Peyer's patch (tissue), 4 donors: ENCODE measurements at regions not wholly inside any gene's neighbourhood (a gene's known extent, or its start where the extent isn't known, plus 50 kb on each side); places are given as distances from the start of the nearest gene placed in this dataset.

ENCODE experiments used
- DNase-seq, 3 donors: peaks; one replicate each; pipeline ENCODE4 v3.0.0-alpha.2; 2017 to 2019
- H3K27ac ChIP-seq, 4 donors: fragments of 200-600 bp; sonication (generic); one replicate each; pipeline ENCODE4 v1.5.1; 2016 to 2019
- H3K27me3 ChIP-seq, 2 donors: fragments of 200-600 bp; sonication (generic); one replicate each; pipeline ENCODE4 v1.5.1; 2019
- H3K36me3 ChIP-seq, 3 donors: fragments of 200-600 bp; sonication (generic); one replicate each; pipeline ENCODE4 v1.5.1; 2016 to 2019
- H3K4me1 ChIP-seq, 4 donors: fragments of 200-600 bp; sonication (generic); one replicate each; pipeline ENCODE4 v1.5.1; 2016 to 2019
- H3K4me3 ChIP-seq, 4 donors: fragments of 200-600 bp; sonication (generic); 1 replicate in 3 of 4; 2 replicates in 1 of 4; pipeline ENCODE4 v1.5.1; 2016 to 2019; ENCODE audit warnings: mild to moderate bottlenecking in 1 of 4
- H3K9me3 ChIP-seq, 4 donors: fragments of 200-600 bp; sonication (generic); one replicate each; pipeline ENCODE4 v1.5.1; 2016 to 2019; ENCODE audit warnings: mild to moderate bottlenecking in 1 of 4
- POLR2A ChIP-seq, 2 donors: fragments of 450-650 bp; IDR thresholded peaks; one replicate each; pipeline ENCODE4 v1.5.1; 2017; ENCODE audit warnings: antibody characterized with exemption in 2 of 2, mild to moderate bottlenecking in 2 of 2, moderate library complexity in 2 of 2
- TF ChIP-seq, protein P1 (sequence below), 6 experiments: fragments of 450-650 bp in 4 of 6; fragments of 200-600 bp in 2 of 6; sonication (generic) in 1 of 6; IDR thresholded peaks; one replicate each; pipeline ENCODE4 v1.5.1; 2017 to 2019; ENCODE audit warnings: antibody characterized with exemption in 6 of 6, mild to moderate bottlenecking in 3 of 6, moderate library complexity in 1 of 6

DNA sequence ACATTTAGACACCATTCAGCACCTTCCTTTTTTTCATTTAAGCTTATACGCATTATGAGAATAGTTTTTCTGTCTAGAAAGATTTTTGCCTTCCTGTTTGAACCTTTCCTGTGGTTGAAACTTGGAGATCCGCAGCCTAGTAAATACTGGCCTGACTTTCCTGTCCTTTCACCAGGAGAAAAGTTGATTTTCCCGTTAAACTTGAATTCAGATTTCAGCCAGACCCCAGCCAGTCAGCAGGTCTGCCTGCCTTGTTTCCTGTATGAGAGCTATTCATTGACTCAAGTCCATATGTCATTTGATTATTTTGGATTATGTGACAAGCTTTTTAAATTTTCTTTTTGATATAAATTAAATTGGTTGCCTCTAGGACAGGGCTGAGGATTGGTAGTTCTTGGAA, 71.5 kb downstream of the EVX1 start:
- TF ChIP-seq, protein P1, sequence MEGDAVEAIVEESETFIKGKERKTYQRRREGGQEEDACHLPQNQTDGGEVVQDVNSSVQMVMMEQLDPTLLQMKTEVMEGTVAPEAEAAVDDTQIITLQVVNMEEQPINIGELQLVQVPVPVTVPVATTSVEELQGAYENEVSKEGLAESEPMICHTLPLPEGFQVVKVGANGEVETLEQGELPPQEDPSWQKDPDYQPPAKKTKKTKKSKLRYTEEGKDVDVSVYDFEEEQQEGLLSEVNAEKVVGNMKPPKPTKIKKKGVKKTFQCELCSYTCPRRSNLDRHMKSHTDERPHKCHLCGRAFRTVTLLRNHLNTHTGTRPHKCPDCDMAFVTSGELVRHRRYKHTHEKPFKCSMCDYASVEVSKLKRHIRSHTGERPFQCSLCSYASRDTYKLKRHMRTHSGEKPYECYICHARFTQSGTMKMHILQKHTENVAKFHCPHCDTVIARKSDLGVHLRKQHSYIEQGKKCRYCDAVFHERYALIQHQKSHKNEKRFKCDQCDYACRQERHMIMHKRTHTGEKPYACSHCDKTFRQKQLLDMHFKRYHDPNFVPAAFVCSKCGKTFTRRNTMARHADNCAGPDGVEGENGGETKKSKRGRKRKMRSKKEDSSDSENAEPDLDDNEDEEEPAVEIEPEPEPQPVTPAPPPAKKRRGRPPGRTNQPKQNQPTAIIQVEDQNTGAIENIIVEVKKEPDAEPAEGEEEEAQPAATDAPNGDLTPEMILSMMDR (IDR thresholded peaks at IDR 0.05) = no peak
- TF ChIP-seq POLR2A (IDR thresholded peaks at IDR 0.05) = no peak
- DNase-seq = no peak
- no peak overlapping the region for H3K27ac ChIP-seq
- no peaks in the 10 kb centered on the region for H3K4me1 ChIP-seq
- no peak overlapping the region for H3K4me3 ChIP-seq
- H3K36me3 ChIP-seq = no peaks in the 10 kb centered on the region
- no peaks in the 10 kb centered on the region for H3K27me3 ChIP-seq
- H3K9me3 ChIP-seq = no peaks in the 10 kb centered on the region

DNA sequence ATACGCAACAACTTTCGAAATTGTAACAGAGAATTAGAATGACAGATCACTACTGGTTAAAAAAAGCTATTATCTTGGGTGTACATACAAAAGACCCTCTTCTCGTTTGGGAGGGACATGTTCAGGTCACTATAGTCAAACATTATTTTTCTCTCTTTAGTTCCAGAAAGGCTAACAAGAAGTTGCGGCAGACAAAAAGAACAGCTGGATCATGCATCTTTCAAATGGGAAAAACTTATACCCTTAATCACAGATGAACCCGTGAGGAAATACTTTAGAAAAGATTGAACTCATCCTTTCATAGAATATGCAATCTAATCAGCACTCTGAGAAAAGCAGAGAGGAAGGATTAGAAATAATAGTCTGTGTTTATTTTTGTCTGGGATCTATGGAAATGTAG, 72.5 kb downstream of the EVX1 start:
- H3K4me3 ChIP-seq = no peak overlapping the region
- no peaks in the 10 kb centered on the region for H3K4me1 ChIP-seq
- no peaks in the 10 kb centered on the region for H3K36me3 ChIP-seq
- H3K9me3 ChIP-seq = no peaks in the 10 kb centered on the region
- no peak for DNase-seq
- H3K27ac ChIP-seq = no peak overlapping the region
- no peaks in the 10 kb centered on the region for H3K27me3 ChIP-seq
- TF ChIP-seq POLR2A (IDR thresholded peaks at IDR 0.05) = no peak
- TF ChIP-seq, protein P1 (IDR thresholded peaks at IDR 0.05) = no peak

DNA sequence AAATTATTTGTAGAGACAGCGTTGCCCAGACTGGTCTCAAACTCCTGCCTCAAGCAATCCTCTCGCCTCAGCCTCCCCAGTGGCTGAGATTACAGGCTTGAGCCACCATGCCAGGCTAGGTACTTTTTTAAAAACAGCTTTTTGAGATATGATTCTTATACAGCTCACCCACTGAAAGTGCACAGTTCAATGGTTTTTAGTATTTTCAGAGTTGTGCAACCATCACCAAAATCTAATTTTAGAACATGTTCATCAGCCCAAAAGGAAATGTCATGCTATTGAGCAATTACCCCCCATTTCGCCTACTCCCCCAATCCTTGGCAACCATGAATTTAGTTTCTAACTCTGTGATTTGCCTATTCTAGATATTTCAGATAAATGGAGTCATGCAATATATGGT, 73.7 kb downstream of the EVX1 start:
- no peaks in the 10 kb centered on the region for H3K9me3 ChIP-seq
- H3K27me3 ChIP-seq = no peaks in the 10 kb centered on the region
- TF ChIP-seq, protein P1 (IDR thresholded peaks at IDR 0.05) = no peak
- TF ChIP-seq POLR2A (IDR thresholded peaks at IDR 0.05) = no peak
- no peaks in the 10 kb centered on the region for H3K36me3 ChIP-seq
- no peak overlapping the region for H3K27ac ChIP-seq
- H3K4me3 ChIP-seq = no peak overlapping the region
- no peaks in the 10 kb centered on the region for H3K4me1 ChIP-seq
- DNase-seq = no peak

DNA sequence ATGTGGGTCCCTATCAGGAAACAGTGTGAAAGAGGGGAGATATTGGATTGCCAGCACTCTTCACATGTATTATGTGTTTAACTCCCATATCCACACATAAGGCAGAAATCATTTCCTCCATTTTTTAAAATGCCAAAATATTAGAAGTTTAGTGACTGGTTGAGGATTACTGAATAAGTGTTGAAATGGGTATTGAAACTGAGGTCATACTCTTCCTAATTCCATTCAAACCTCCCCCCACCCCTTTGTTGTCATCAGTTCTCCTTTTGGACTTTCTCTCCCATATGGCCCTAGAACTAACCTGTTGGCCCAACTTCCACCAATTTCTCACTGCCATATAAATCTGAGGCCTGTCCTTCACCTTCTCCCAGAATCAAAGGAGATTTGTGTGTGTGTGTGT, 81.6 kb downstream of the EVX1 start:
- DNase-seq = no peak
- no peaks in the 10 kb centered on the region for H3K4me1 ChIP-seq
- no peaks in the 10 kb centered on the region for H3K36me3 ChIP-seq
- no peak overlapping the region for H3K27ac ChIP-seq
- no peak overlapping the region for H3K4me3 ChIP-seq
- H3K9me3 ChIP-seq = no peaks in the 10 kb centered on the region
- H3K27me3 ChIP-seq = no peaks in the 10 kb centered on the region
- TF ChIP-seq, protein P1 (IDR thresholded peaks at IDR 0.05) = no peak
- TF ChIP-seq POLR2A (IDR thresholded peaks at IDR 0.05) = no peak

DNA sequence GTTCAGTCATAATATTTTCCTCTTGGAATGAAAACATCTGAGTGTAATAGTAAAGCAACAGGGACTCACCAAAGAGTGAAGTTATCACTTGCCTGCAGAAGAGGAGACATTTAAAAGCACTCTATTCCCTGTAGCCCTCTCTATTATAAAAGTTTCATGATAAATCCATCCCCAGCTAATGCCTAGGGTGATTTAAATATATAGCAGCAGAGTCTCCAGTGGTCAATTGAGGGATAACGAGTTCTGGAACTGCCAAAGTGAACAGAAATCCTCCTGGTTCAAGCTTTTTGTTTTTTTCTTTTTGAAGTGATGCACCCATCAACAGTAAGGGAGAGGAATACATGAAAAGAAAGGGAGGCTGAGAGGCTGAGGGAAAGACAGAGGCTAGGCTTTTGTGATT, 87.3 kb downstream of the EVX1 start:
- no peak overlapping the region for H3K4me3 ChIP-seq
- no peaks in the 10 kb centered on the region for H3K9me3 ChIP-seq
- no peak overlapping the region for H3K27ac ChIP-seq
- no peak for DNase-seq
- H3K4me1 ChIP-seq = no peaks in the 10 kb centered on the region
- H3K27me3 ChIP-seq = no peaks in the 10 kb centered on the region
- H3K36me3 ChIP-seq = no peaks in the 10 kb centered on the region
- TF ChIP-seq, protein P1 (IDR thresholded peaks at IDR 0.05) = peak in 3 of 6 experiments; percentile 24 to 28 (median 28)
- no peak for TF ChIP-seq POLR2A (IDR thresholded peaks at IDR 0.05)

DNA sequence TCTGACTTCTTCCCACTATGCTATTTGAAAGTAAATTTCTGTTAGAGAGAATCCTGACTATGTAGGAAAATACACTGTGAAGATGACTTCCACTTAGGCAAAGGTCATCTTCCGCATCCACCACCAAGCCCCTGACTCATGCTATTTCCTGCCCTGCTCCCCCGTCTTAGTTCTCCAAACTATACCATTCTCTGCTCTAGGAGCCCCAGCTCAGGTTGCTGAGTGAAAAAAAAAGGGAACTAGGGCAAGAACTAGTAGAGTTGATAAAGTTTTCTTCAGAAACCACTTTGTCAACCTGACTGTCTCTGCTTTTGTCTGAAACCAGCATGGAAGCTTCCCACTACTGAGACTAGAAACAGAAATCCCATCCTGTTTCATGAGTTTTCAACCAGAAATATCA, 96.9 kb downstream of the EVX1 start:
- TF ChIP-seq POLR2A (IDR thresholded peaks at IDR 0.05) = no peak
- TF ChIP-seq, protein P1 (IDR thresholded peaks at IDR 0.05) = no peak
- Histone ChIP-seq H3K4me1 (no peaks in the 10 kb centered on the region), H3K9me3 (no peaks in the 10 kb centered on the region), H3K36me3 (no peaks in the 10 kb centered on the region), H3K27ac (no peak overlapping the region), H3K4me3 (no peak overlapping the region), H3K27me3 (no peaks in the 10 kb centered on the region)
- no peak for DNase-seq
